Astrocyte (in vitro differentiated cells and primary cell): ENCODE measurements at regions not wholly inside any gene's neighbourhood (a gene's known extent, or its start where the extent isn't known, plus 50 kb on each side); places are given as distances from the start of the nearest gene placed in this dataset.

Source experiments
- CTCF ChIP-seq: IDR thresholded peaks from 2 replicates; pipeline ENCODE4 v1.5.1; 2011; ENCODE audit warnings: low read depth, mild to moderate bottlenecking, inconsistent platforms, low read length, moderate library complexity; ENCODE audit not compliant: insufficient read depth
- EZH2 ChIP-seq: IDR thresholded peaks from 2 replicates; pipeline ENCODE4 v1.6.1; 2012; ENCODE audit warnings: mild to moderate bottlenecking, low read length, inconsistent platforms; ENCODE audit not compliant: insufficient read depth

DNA sequence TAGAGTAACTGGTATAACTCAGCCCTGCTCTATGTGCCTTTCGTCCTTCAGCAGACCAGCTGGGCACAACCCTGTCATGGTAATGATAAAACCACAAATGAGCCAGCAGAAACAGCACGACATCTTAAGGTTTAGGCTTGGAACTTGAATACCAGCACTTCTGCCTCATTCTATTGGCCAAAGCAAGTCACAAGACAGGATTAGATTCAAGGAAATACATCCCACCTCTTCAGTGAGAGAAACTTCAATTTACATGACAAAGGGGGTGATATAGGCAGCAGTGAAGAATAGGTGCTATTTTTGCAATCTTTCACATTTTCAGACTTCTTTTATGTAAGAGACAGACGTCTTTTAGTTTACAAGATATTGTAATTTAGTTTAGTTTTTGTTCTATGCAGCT is 69.8 kb upstream of the SLC35F1 start:
- TF ChIP-seq CTCF (no peak), EZH2 (no peak)
